ENCODE measurements at regions not wholly inside any gene's neighbourhood (a gene's known extent, or its start where the extent isn't known, plus 50 kb on each side); places are given as distances from the start of the nearest gene placed in this dataset.
A peak's percentile ranks its signal among the peaks of the same experiment; 100 is the strongest.
"Not testable (repeated sequence)": the region's sequence is repeated elsewhere in the genome, so short reads cannot be mapped to it uniquely, and the experiment has no call there.

DNA sequence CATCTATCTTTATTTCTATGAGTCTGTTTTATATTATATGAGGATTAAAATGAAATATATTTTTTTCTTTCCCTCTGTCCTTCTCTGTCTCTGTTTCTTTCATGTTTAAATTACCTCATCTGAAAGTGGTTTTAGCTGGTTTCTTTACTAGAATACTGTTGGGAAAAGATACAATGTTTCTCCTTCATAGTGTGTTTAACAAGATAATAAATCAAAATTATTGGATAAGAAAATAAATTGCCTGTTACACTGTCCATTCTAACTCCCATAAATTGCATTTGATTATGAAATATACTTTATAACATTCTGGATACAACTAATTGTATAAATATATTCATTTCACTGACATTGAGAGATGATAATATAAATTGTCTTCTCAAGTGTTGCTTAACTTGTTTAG is 1168.0 kb downstream of the PLA2G4A start:
- Histone ChIP-seq H3K9me3 (no peaks in the 10 kb centered on the region), H3K27ac (no peak overlapping the region), H3K36me3 (no peaks in the 10 kb centered on the region), H3K27me3 (no peaks in the 10 kb centered on the region), H3K4me3 (no peak overlapping the region), H3K4me1 (no peaks in the 10 kb centered on the region)
- intact Hi-C loops (cut with DNase I), result no loop called here
- TF ChIP-seq CTCF (IDR thresholded peaks at IDR 0.05), result no peak
- TF ChIP-seq POLR2A (IDR thresholded peaks at IDR 0.05), result no peak
- ATAC-seq (no peak), DNase-seq (no peak)

GRCh38 chr1:187999973-188000372 is 1171.2 kb downstream of the PLA2G4A start:
- no peak overlapping the region for H3K27ac ChIP-seq
- H3K9me3 ChIP-seq, result no peaks in the 10 kb centered on the region
- H3K4me3 ChIP-seq, result no peak overlapping the region
- ATAC-seq, result peak; percentile 89 to 92 (median 90)
- no peaks in the 10 kb centered on the region for H3K4me1 ChIP-seq
- no peak for DNase-seq
- H3K36me3 ChIP-seq, result no peaks in the 10 kb centered on the region
- H3K27me3 ChIP-seq, result no peaks in the 10 kb centered on the region
- no peak for TF ChIP-seq POLR2A (IDR thresholded peaks at IDR 0.05)
- peak; percentile 50 to 65 (median 64) for TF ChIP-seq CTCF (IDR thresholded peaks at IDR 0.05)
- intact Hi-C loops (cut with DNase I), result no loop called here

DNA sequence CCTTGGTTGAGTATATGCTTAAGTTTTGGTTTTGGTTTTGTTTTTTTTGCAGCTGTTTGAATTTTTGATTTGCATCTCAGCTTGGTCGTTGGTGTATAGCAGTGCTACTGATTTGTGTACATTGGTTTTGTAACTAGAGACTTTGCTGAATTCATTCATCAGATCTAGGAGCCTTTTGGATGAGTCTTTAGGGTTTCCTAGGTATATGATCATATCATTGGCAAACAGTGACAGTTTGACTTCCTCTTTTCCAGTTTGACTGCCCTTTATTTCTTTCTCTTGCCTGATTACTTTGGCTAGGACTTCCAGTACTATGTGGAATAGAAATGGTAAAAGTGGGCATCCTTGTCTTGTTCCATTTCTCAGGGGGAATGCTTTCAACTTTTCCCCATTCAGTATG is 1174.9 kb downstream of the PLA2G4A start:
- not testable (repeated sequence) for H3K4me1 ChIP-seq

GRCh38 chr1:188004849-188005248 is 1176.1 kb downstream of the PLA2G4A start:
- intact Hi-C loops (cut with DNase I), result no loop called here
- no peak for TF ChIP-seq CTCF (IDR thresholded peaks at IDR 0.05)
- TF ChIP-seq POLR2A (IDR thresholded peaks at IDR 0.05), result no peak
- no peaks in the 10 kb centered on the region for H3K4me1 ChIP-seq
- no peak for ATAC-seq
- no peak overlapping the region for H3K4me3 ChIP-seq
- WGBS (ENCODE audit: insufficient coverage, low coverage, low lambda C conversion rate, missing lambda C conversion rate), result 71% methylated on average over 1 of the region's 1 CpG
- H3K36me3 ChIP-seq, result no peaks in the 10 kb centered on the region
- no peaks in the 10 kb centered on the region for H3K9me3 ChIP-seq
- DNase-seq, result no peak
- H3K27me3 ChIP-seq, result no peaks in the 10 kb centered on the region
- H3K27ac ChIP-seq, result no peak overlapping the region

More for the DNA sequence above, 1174.9 kb downstream of the PLA2G4A start:
- H3K27ac ChIP-seq; intact Hi-C loops (cut with DNase I); H3K4me3 ChIP-seq; ATAC-seq; H3K27me3 ChIP-seq; DNase-seq; H3K9me3 ChIP-seq; H3K36me3 ChIP-seq: not testable (repeated sequence)
- WGBS (ENCODE audit: insufficient coverage, low coverage, low lambda C conversion rate, missing lambda C conversion rate), result 67% methylated on average over 1 of the region's 1 CpG

DNA sequence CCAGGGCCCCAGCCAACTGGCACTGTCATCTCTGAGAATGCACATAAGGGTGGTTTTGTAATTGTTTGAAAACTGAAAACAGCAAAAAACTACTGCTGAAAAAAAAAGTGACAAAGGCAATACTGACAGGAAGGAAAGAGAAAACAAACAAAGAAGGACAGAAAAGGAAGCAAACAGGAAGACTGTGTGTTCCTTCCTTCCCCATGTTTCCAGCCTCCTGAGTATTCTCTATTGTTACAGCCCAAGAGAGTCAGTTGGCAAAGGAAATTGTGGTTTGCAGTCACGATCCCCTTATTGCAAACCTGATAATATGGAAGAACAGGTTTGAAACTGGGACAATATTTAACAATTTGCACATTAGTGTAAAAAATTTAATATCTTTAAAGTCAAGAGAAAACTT is 1177.6 kb downstream of the PLA2G4A start:
- TF ChIP-seq POLR2A (IDR thresholded peaks at IDR 0.05) (no peak), CTCF (IDR thresholded peaks at IDR 0.05) (no peak)
- Histone ChIP-seq H3K4me1 (no peaks in the 10 kb centered on the region), H3K4me3 (no peak overlapping the region), H3K27me3 (no peaks in the 10 kb centered on the region), H3K27ac (no peak overlapping the region), H3K9me3 (no peaks in the 10 kb centered on the region), H3K36me3 (no peaks in the 10 kb centered on the region)
- intact Hi-C loops (cut with DNase I), result no loop called here
- WGBS (ENCODE audit: insufficient coverage, low coverage, low lambda C conversion rate, missing lambda C conversion rate), result 23% methylated on average over 1 of the region's 1 CpG
- ATAC-seq (no peak), DNase-seq (no peak)

DNA sequence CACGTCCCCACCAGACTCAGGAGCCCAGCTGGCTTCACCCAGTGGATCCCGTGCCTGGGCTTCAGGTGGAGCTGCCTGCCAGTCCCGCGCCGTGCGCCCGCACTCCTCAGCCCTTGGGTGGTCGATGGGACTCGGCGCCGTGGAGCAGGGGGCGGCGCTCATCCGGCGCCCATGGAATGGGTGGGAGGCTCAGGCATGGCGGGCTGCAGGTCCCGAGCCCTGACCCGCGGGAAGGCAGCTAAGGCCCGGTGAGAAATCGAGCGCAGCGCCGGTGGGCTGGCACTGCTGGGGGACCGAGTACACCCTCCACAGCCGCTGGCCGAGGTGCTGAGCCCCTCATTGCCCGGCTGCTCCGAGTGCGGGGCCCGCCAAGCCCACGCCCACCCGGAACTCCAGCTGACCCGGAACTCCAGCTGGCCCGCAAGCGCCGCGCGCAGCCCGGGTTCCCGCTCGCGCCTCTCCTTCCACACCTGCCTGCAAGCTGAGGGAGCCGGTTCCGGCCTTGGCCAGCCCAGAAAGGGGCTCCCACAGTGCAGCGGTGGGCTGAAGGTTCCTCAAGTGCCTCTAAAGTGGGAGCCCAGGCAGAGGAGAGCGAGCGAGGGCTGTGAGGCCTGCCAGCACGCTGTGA is 1184.6 kb downstream of the PLA2G4A start:
- H3K36me3 ChIP-seq; DNase-seq; H3K27ac ChIP-seq; intact Hi-C loops (cut with DNase I); H3K4me1 ChIP-seq; H3K4me3 ChIP-seq; H3K9me3 ChIP-seq; H3K27me3 ChIP-seq; ATAC-seq: not testable (repeated sequence)
- 96% methylated on average over 5 of the region's 49 CpGs for WGBS (ENCODE audit: insufficient coverage, low coverage, low lambda C conversion rate, missing lambda C conversion rate)

Data from right lobe of liver (tissue), 6 donors.